GM12878 (cell line): ENCODE measurements at regions not wholly inside any gene's neighbourhood (a gene's known extent, or its start where the extent isn't known, plus 50 kb on each side); places are given as distances from the start of the nearest gene placed in this dataset.

Experiments used
- DPF2 ChIP-seq: fragments of 450-650 bp; IDR thresholded peaks from 2 replicates; pipeline ENCODE4 v1.6.1; 2017; ENCODE audit warnings: mild to moderate bottlenecking
- E2F8 ChIP-seq: fragments of 450-650 bp; IDR thresholded peaks from 2 replicates; pipeline ENCODE4 v1.6.1; 2018; ENCODE audit warnings: mild to moderate bottlenecking, low read depth, moderate library complexity; ENCODE audit not compliant: partially characterized antibody
- E4F1 ChIP-seq: fragments of 450-650 bp; IDR thresholded peaks from 2 replicates; pipeline ENCODE4 v1.6.1; 2018; ENCODE audit warnings: borderline replicate concordance, mild to moderate bottlenecking; ENCODE audit not compliant: partially characterized antibody
- HDAC6 ChIP-seq: fragments of 200-600 bp; sonication (generic); IDR thresholded peaks from one replicate; pipeline ENCODE4 v1.8.0; 2017; ENCODE audit warnings: antibody characterized with exemption; ENCODE audit not compliant: unreplicated experiment
- JUND ChIP-seq: IDR thresholded peaks from 2 replicates; pipeline ENCODE4 v1.6.1; 2012; ENCODE audit warnings: low read depth, mild to moderate bottlenecking, low read length, improper control_type of control experiment, moderate library complexity
- LARP7 ChIP-seq: fragments of 450-650 bp; IDR thresholded peaks from 2 replicates; pipeline ENCODE4 v1.6.1; 2017; ENCODE audit warnings: mild to moderate bottlenecking
- REST ChIP-seq: IDR thresholded peaks from 2 replicates; pipeline ENCODE4 v1.6.1; 2012; ENCODE audit warnings: mild to moderate bottlenecking, low read depth, low read length
- SREBF1 ChIP-seq: IDR thresholded peaks from 2 replicates; pipeline ENCODE4 v1.6.1; 2012; ENCODE audit warnings: mild to moderate bottlenecking, low read length
- ZNF274 ChIP-seq: IDR thresholded peaks from one replicate; pipeline ENCODE4 v1.8.0; 2011; ENCODE audit not compliant: insufficient read length, insufficient read depth
- ZNF384 ChIP-seq: IDR thresholded peaks from 2 replicates; pipeline ENCODE4 v1.6.1; 2012; ENCODE audit warnings: low read depth, mild to moderate bottlenecking, low read length, improper control_type of control experiment, borderline replicate concordance

- no peak for TF ChIP-seq REST
- TF ChIP-seq HDAC6 = no peak
- no peak for TF ChIP-seq JUND
- no peak for TF ChIP-seq SREBF1
- no peak for TF ChIP-seq DPF2
- no peak for TF ChIP-seq E4F1
- no peak for TF ChIP-seq ZNF384
- TF ChIP-seq E2F8 = no peak
- TF ChIP-seq ZNF274 = no peak
- TF ChIP-seq LARP7 = no peak
Observed at GRCh38 chr7:93015779-93016481, 101.8 kb downstream of the SAMD9 start (continued).
